A549 (cell line): ENCODE measurements at regions not wholly inside any gene's neighbourhood (a gene's known extent, or its start where the extent isn't known, plus 50 kb on each side); places are given as distances from the start of the nearest gene placed in this dataset.

Experiments used
- ATAC-seq, 2 experiments: fragments of 200-7000 bp in 1 of 2; fragments of >200 bp in 1 of 2; cut with Nextera tagmentation in 1 of 2; cut with Tn5 transposase in 1 of 2; 3 replicates each; pipeline versions ENCODE4 v1.8.0 to v1.9.1; 2018 to 2020; ENCODE audit warnings: mild to moderate bottlenecking in 1 of 2, moderate library complexity in 1 of 2
- CTCF ChIA-PET: fragments of 300-600 bp; sonication (Branson Sonifier 250); formaldehyde crosslinking; extraction: SDS; loops from one replicate; lab custom pipeline; 2021; ENCODE audit warnings: antibody characterized with exemption, inconsistent platforms; lab: Yijun Ruan, JAX
- POLR2A ChIA-PET: fragments of 350-600 bp; formaldehyde crosslinking; extraction: SDS; loops from one replicate; lab custom pipeline; 2021; ENCODE audit warnings: antibody characterized with exemption, inconsistent platforms; lab: Yijun Ruan, JAX
- DNase-seq, 2 experiments: peaks; one replicate each; pipeline versions ENCODE4 v3.0.0 to v3.0.0-alpha.2; 2011 to 2016; ENCODE audit warnings: low read depth in 1 of 2, low spot score in 1 of 2
- FAIRE-seq: peaks from 2 replicates; lab custom pipeline; 2011; peaks lifted over from hg19 to GRCh38; lab: Jason Lieb, UNC
- H3K27ac ChIP-seq, 2 experiments: fragments of >200 bp; sonication (Bioruptor Twin); formaldehyde crosslinking; 3 replicates each; pipeline ENCODE4 v1.5.1; 2016 to 2017
- H3K4me1 ChIP-seq: fragments of >200 bp; sonication (Bioruptor Twin); formaldehyde crosslinking; 3 replicates; pipeline ENCODE4 v1.6.1; 2016
- H3K4me2 ChIP-seq: fragments of >200 bp; sonication (Bioruptor Twin); formaldehyde crosslinking; 3 replicates; pipeline ENCODE4 v1.6.1; 2016
- H3K4me3 ChIP-seq: fragments of >200 bp; sonication (Bioruptor Twin); formaldehyde crosslinking; 3 replicates; pipeline ENCODE4 v1.5.1; 2016
- H3K9me3 ChIP-seq: fragments of >200 bp; sonication (Bioruptor Twin); formaldehyde crosslinking; 3 replicates; pipeline ENCODE4 v1.6.1; 2016
- BHLHE40 ChIP-seq: IDR thresholded peaks from 2 replicates; pipeline ENCODE4 v1.6.1; 2012; ENCODE audit warnings: low read depth, low read length, inconsistent platforms
- CBX8 ChIP-seq: fragments of 200-600 bp; sonication (generic); IDR thresholded peaks from 2 replicates; pipeline ENCODE4 v1.6.1; 2016
- EHF ChIP-seq: fragments of 250-450 bp; sonication (Bioruptor Pico); IDR thresholded peaks from 2 replicates; pipeline ENCODE4 v1.5.0; 2020; ENCODE audit warnings: mild to moderate bottlenecking
- ESRRA ChIP-seq: fragments of 150-350 bp; IDR thresholded peaks from 2 replicates; pipeline ENCODE4 v1.6.1; 2014; ENCODE audit warnings: mild to moderate bottlenecking, low read length, borderline replicate concordance
- FOSB ChIP-seq: fragments of 250-450 bp; sonication (Bioruptor Pico); IDR thresholded peaks from 2 replicates; pipeline ENCODE4 v1.5.0; 2020; ENCODE audit warnings: mild to moderate bottlenecking, moderate library complexity
- FOSL2 ChIP-seq, 2 experiments: fragments of 450-650 bp in 1 of 2; fragments of >200 bp in 1 of 2; sonication (Bioruptor Twin) in 1 of 2; formaldehyde crosslinking; IDR thresholded peaks; 2 replicates each; pipeline versions ENCODE4 v1.5.0 to v1.6.1; 2016 to 2020; ENCODE audit warnings: mild to moderate bottlenecking in 1 of 2, moderate library complexity in 1 of 2
- HES2 ChIP-seq: fragments of >200 bp; sonication (Bioruptor Twin); formaldehyde crosslinking; IDR thresholded peaks from 2 replicates; pipeline ENCODE4 v1.6.1; 2016
- JUNB ChIP-seq: fragments of >200 bp; sonication (Bioruptor Twin); formaldehyde crosslinking; IDR thresholded peaks from 2 replicates; pipeline ENCODE4 v1.6.1; 2016
- MAX ChIP-seq: IDR thresholded peaks from 2 replicates; pipeline ENCODE4 v1.6.1; 2012
- MAZ ChIP-seq: fragments of 150-350 bp; IDR thresholded peaks from 2 replicates; pipeline ENCODE4 v1.6.1; 2014; ENCODE audit warnings: antibody characterized with exemption, low read depth, low read length, borderline replicate concordance
- MYC ChIP-seq: IDR thresholded peaks from 2 replicates; pipeline ENCODE4 v1.6.1; 2012; ENCODE audit warnings: mild to moderate bottlenecking, inconsistent platforms, low read length, improper control_type of control experiment, borderline replicate concordance
- NR3C1 ChIP-seq: fragments of >200 bp; sonication (Bioruptor Twin); formaldehyde crosslinking; IDR thresholded peaks from 3 replicates; pipeline ENCODE4 v1.6.1; 2017
- RARB ChIP-seq: fragments of 250-450 bp; sonication (Bioruptor Pico); IDR thresholded peaks from 2 replicates; pipeline ENCODE4 v1.8.0; 2021; ENCODE audit warnings: mild to moderate bottlenecking, moderate library complexity
- REST ChIP-seq: fragments of 200-600 bp; sonication (generic); IDR thresholded peaks from 2 replicates; pipeline ENCODE4 v1.6.1; 2016; ENCODE audit warnings: antibody characterized with exemption, mild to moderate bottlenecking, moderate library complexity
- SMC3 ChIP-seq: fragments of >200 bp; sonication (Bioruptor Twin); formaldehyde crosslinking; IDR thresholded peaks from 3 replicates; pipeline ENCODE4 v1.6.1; 2018; ENCODE audit warnings: inconsistent platforms
- ZNF302 ChIP-seq: fragments of 250-450 bp; sonication (Bioruptor Pico); IDR thresholded peaks from 2 replicates; pipeline ENCODE4 v1.9.0; 2021; ENCODE audit warnings: inconsistent platforms, mild to moderate bottlenecking, moderate library complexity
- WGBS: methylation state at CpG from one replicate; pipeline ENCODE4 v1.1.6; 2017; ENCODE audit errors: missing lambda C conversion rate; 5-methylcytosine and 5-hydroxymethylcytosine counted together

GRCh38 chr3:13937131-13937530 lies 57.3 kb upstream of the WNT7A start (continued):
- TF ChIP-seq FOSL2 (IDR thresholded peaks at IDR 0.05) (no peak), FOSL2 (CRISPR knock-in tag; IDR thresholded peaks at IDR 0.05) (no peak), BHLHE40 (no peak)

- FAIRE-seq: no peak
- ChIA-PET POLR2A (no interaction called here), CTCF (no interaction called here)
- Histone ChIP-seq H3K4me1 (no peaks in the 10 kb centered on the region), H3K27ac (no peak overlapping the region), H3K9me3 (no peaks in the 10 kb centered on the region), H3K4me2 (no peak overlapping the region), H3K4me3 (no peak overlapping the region)
- ATAC-seq: no peak
- WGBS: 14% methylated on average over 7 of the region's 7 CpGs
- TF ChIP-seq HES2 (no peak), ESRRA (no peak), SMC3 (no peak), CBX8 (no peak), MAZ (no peak)
- no peak for DNase-seq
These were observed 55.7 kb upstream of the WNT7A start for GRCh38 chr3:13935494-13936094.

GRCh38 chr3:13934813-13935212 lies 54.9 kb upstream of the WNT7A start:
- ATAC-seq: no peak
- 23% methylated on average over 9 of the region's 9 CpGs for WGBS

GRCh38 chr3:13934315-13934714 lies 54.4 kb upstream of the WNT7A start:
- no peak overlapping the region for H3K4me3 ChIP-seq
- DNase-seq: no peak
- no peak overlapping the region for H3K4me2 ChIP-seq
- FAIRE-seq: no peak
- WGBS: 25% methylated on average over 11 of the region's 16 CpGs
- H3K9me3 ChIP-seq: no peaks in the 10 kb centered on the region
- ChIA-PET POLR2A (no interaction called here), CTCF (no interaction called here)
- TF ChIP-seq ZNF302 (CRISPR knock-in tag): no peak
- TF ChIP-seq REST: no peak
- TF ChIP-seq RARB: no peak
- no peak for TF ChIP-seq ESRRA
- no peak for TF ChIP-seq EHF
- TF ChIP-seq BHLHE40: no peak
- TF ChIP-seq MYC: no peak
- no peak for TF ChIP-seq MAX
- no peak for TF ChIP-seq NR3C1
- H3K27ac ChIP-seq: no peak overlapping the region
- no peaks in the 10 kb centered on the region for H3K4me1 ChIP-seq
- no peak; a peak in 1 of 6 replicates for ATAC-seq

More at GRCh38 chr3:13934813-13935212, 54.9 kb upstream of the WNT7A start:
- FAIRE-seq (no peak), DNase-seq (no peak)
- H3K4me1 ChIP-seq: no peaks in the 10 kb centered on the region
- POLR2A ChIA-PET: no interaction called here
- TF ChIP-seq JUNB: no peak
- no peak for TF ChIP-seq FOSL2 (IDR thresholded peaks at IDR 0.05)
- no peak for TF ChIP-seq FOSL2 (CRISPR knock-in tag; IDR thresholded peaks at IDR 0.05)
- no peak for TF ChIP-seq FOSB (CRISPR knock-in tag)
- CTCF ChIA-PET: no interaction called here
- no peak overlapping the region for H3K4me3 ChIP-seq
- no peaks in the 10 kb centered on the region for H3K9me3 ChIP-seq
- H3K27ac ChIP-seq: no peak overlapping the region
- no peak overlapping the region for H3K4me2 ChIP-seq
